ENCODE measurements at regions not wholly inside any gene's neighbourhood (a gene's known extent, or its start where the extent isn't known, plus 50 kb on each side); places are given as distances from the start of the nearest gene placed in this dataset.

GRCh38 chr2:16828828-16829160, 163.2 kb upstream of the CYRIA start:
- POLR2A ChIA-PET (ENCODE audit: low non-redundant PET), result no interaction called here
- H3K27ac ChIP-seq, result no peak overlapping the region
- DNase-seq (ENCODE audit: low spot score), result no peak
- no peak for TF ChIP-seq CTCF (conservative IDR thresholded peaks at IDR 0.05; ENCODE audit: low read depth)
- CTCF ChIA-PET, result interaction anchor here (0.8 kb wide), 1 partner anchor 56 kb away, joined by 3 read pairs; no protein-coding TSS in a partner anchor

- TF ChIP-seq CTCF (conservative IDR thresholded peaks at IDR 0.05; ENCODE audit: low read depth), result no peak
- no peak overlapping the region for H3K27ac ChIP-seq
- CTCF ChIA-PET, result interaction anchor here (0.8 kb wide), 1 partner anchor 55 kb away, joined by 3 read pairs; no protein-coding TSS in a partner anchor
- no peak for DNase-seq (ENCODE audit: low spot score)
- POLR2A ChIA-PET (ENCODE audit: low non-redundant PET), result no interaction called here
Measured at GRCh38 chr2:16828044-16828827, 162.6 kb upstream of the CYRIA start.

GRCh38 chr2:16824472-16824871, 158.8 kb upstream of the CYRIA start:
- H3K27ac ChIP-seq, result no peak overlapping the region
- TF ChIP-seq CTCF (conservative IDR thresholded peaks at IDR 0.05; ENCODE audit: low read depth), result no peak
- ChIA-PET POLR2A (ENCODE audit: low non-redundant PET) (no interaction called here), CTCF (interaction anchor here (0.6 kb wide), 2 partner anchors 58 to 473 kb away, joined by 3 read pairs; no protein-coding TSS in a partner anchor)
- peak; percentile 15 for DNase-seq (ENCODE audit: low spot score)

GRCh38 chr2:16821692-16822091, 156.1 kb upstream of the CYRIA start:
- no peak for DNase-seq (ENCODE audit: low spot score)
- ChIA-PET POLR2A (ENCODE audit: low non-redundant PET) (no interaction called here), CTCF (no interaction called here)
- TF ChIP-seq CTCF (conservative IDR thresholded peaks at IDR 0.05; ENCODE audit: low read depth), result no peak
- H3K27ac ChIP-seq, result no peak overlapping the region

GRCh38 chr2:16818203-16818556, 152.5 kb upstream of the CYRIA start:
- ChIA-PET CTCF (no interaction called here), POLR2A (ENCODE audit: low non-redundant PET) (no interaction called here)
- DNase-seq (ENCODE audit: low spot score), result no peak
- TF ChIP-seq CTCF (conservative IDR thresholded peaks at IDR 0.05; ENCODE audit: low read depth), result no peak
- H3K27ac ChIP-seq, result no peak overlapping the region

- ChIA-PET POLR2A (ENCODE audit: low non-redundant PET) (no interaction called here), CTCF (no interaction called here)
- DNase-seq (ENCODE audit: low spot score), result no peak
Measured at GRCh38 chr2:16817305-16818202, 151.9 kb upstream of the CYRIA start.

More at GRCh38 chr2:16817305-16818202, 151.9 kb upstream of the CYRIA start:
- no peak for TF ChIP-seq CTCF (conservative IDR thresholded peaks at IDR 0.05; ENCODE audit: low read depth)
- H3K27ac ChIP-seq, result no peak overlapping the region
